Kidney (tissue), 13 donors: ENCODE measurements at regions not wholly inside any gene's neighbourhood (a gene's known extent, or its start where the extent isn't known, plus 50 kb on each side); places are given as distances from the start of the nearest gene placed in this dataset.

Experiments
- DNase-seq, 5 donors: peaks; one replicate each; pipeline ENCODE4 v3.0.0-alpha.2; 2013 to 2020
- FAIRE-seq: peaks from 2 replicates; lab custom pipeline; 2012; peaks lifted over from hg19 to GRCh38; lab: Jason Lieb, UNC
- H3K27ac ChIP-seq, 2 donors: one replicate each; pipeline ENCODE4 v1.7.0; 2013; ENCODE audit warnings: low read depth in 2 of 2, low read length in 2 of 2, inconsistent platforms in 1 of 2
- H3K27me3 ChIP-seq: one replicate; pipeline ENCODE4 v1.7.1; 2013; ENCODE audit warnings: low read length, inconsistent platforms; ENCODE audit not compliant: control insufficient read depth, insufficient read depth
- H3K36me3 ChIP-seq, 3 donors: one replicate each; pipeline versions ENCODE4 v1.7.0 to v1.7.1; 2013; ENCODE audit warnings: low read length in 3 of 3, control low read depth in 1 of 3, inconsistent platforms in 1 of 3; ENCODE audit not compliant: insufficient read depth in 3 of 3, control insufficient read depth in 2 of 3
- H3K4me1 ChIP-seq, 3 donors: one replicate each; pipeline versions ENCODE4 v1.7.0 to v1.7.1; 2013; ENCODE audit warnings: low read length in 3 of 3, inconsistent platforms in 1 of 3, low read depth in 1 of 3; ENCODE audit not compliant: control insufficient read depth in 2 of 3, insufficient read depth in 2 of 3
- H3K4me3 ChIP-seq, 3 donors: one replicate each; pipeline versions ENCODE4 v1.7.0 to v1.8.1; 2013; ENCODE audit warnings: low read length in 3 of 3, control low read depth in 1 of 3, inconsistent platforms in 1 of 3
- H3K9ac ChIP-seq, 3 donors: one replicate each; pipeline versions ENCODE4 v1.7.0 to v1.7.1; 2013; ENCODE audit warnings: low read length in 3 of 3, control low read depth in 1 of 3, inconsistent platforms in 1 of 3
- H3K9me3 ChIP-seq, 3 donors: one replicate each; pipeline versions ENCODE4 v1.7.0 to v1.7.1; 2013; ENCODE audit warnings: low read length in 3 of 3, control low read depth in 1 of 3, inconsistent platforms in 1 of 3; ENCODE audit not compliant: control insufficient read depth in 2 of 3, insufficient read depth in 1 of 3
- intact Hi-C: fragments of 100-400 bp; cut with DNase I; formaldehyde crosslinking; loops from one replicate; pipeline ENCODE4 v1.11.1; 2022
- TF ChIP-seq, protein P1 (sequence below): IDR thresholded peaks from 3 replicates; pipeline ENCODE4 v1.5.1; 2012; ENCODE audit warnings: mild to moderate bottlenecking, moderate library complexity, borderline replicate concordance; ENCODE audit not compliant: insufficient read depth; ENCODE audit errors: extremely low read depth
- donor health status: control.
- donor health status: control.
- donor health status: control.
- donor health status: control.
- donor health status: control.
- donor health status: DM: yes; HTN: yes; CAD: no.
- donor health status: Normal renal cell carcinoma (clear cell type).

- FAIRE-seq (no peak), DNase-seq (no peak)
- Histone ChIP-seq H3K4me3 (no peak overlapping the region), H3K27ac (no peak overlapping the region), H3K4me1 (peaks cover 0 to 4% (median 0%) of the 10 kb centered on the region in 3 donors), H3K36me3 (no peaks in the 10 kb centered on the region), H3K9ac (no peak overlapping the region), H3K9me3 (no peaks in the 10 kb centered on the region), H3K27me3 (no peaks in the 10 kb centered on the region)
- intact Hi-C loops: no loop called here
- TF ChIP-seq, protein P1, sequence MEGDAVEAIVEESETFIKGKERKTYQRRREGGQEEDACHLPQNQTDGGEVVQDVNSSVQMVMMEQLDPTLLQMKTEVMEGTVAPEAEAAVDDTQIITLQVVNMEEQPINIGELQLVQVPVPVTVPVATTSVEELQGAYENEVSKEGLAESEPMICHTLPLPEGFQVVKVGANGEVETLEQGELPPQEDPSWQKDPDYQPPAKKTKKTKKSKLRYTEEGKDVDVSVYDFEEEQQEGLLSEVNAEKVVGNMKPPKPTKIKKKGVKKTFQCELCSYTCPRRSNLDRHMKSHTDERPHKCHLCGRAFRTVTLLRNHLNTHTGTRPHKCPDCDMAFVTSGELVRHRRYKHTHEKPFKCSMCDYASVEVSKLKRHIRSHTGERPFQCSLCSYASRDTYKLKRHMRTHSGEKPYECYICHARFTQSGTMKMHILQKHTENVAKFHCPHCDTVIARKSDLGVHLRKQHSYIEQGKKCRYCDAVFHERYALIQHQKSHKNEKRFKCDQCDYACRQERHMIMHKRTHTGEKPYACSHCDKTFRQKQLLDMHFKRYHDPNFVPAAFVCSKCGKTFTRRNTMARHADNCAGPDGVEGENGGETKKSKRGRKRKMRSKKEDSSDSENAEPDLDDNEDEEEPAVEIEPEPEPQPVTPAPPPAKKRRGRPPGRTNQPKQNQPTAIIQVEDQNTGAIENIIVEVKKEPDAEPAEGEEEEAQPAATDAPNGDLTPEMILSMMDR: no peak
These were observed 98.3 kb upstream of the CD55 start for GRCh38 chr1:207223162-207223561.

- intact Hi-C loops: no loop called here
- no peak overlapping the region for H3K9ac ChIP-seq
- no peaks in the 10 kb centered on the region for H3K4me1 ChIP-seq
- no peaks in the 10 kb centered on the region for H3K27me3 ChIP-seq
- TF ChIP-seq, protein P1: no peak
- FAIRE-seq (no peak), DNase-seq (no peak)
- no peak overlapping the region for H3K27ac ChIP-seq
- H3K4me3 ChIP-seq: no peak overlapping the region
- H3K9me3 ChIP-seq: no peaks in the 10 kb centered on the region
- H3K36me3 ChIP-seq: no peaks in the 10 kb centered on the region
These were observed 96.8 kb upstream of the CD55 start for GRCh38 chr1:207224666-207225065.

DNA sequence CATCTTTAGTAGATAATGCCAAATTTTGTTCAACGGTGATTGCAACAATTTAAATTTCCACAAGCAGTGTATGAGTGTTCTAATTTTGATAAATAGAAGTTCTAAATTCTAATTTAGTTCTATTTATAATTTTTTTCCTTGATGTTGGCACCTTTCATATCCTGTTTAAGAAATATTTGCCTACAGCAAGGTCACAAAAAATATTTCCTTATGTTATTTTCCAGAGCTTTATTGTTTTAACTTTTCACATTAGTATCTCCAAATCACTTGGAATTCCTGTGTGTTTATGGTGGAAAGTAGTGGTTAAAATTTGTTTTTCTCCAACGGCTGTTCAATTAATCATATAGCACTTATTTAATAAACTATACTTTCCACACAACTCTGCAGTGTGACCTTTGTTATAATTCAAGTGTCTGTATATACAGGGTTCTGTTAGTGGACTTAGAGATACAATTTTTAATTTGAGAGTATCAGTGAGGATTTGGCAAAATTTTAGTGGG is 94.3 kb upstream of the CD55 start:
- DNase-seq: no peak
- Histone ChIP-seq H3K4me1 (no peaks in the 10 kb centered on the region), H3K9me3 (no peaks in the 10 kb centered on the region), H3K36me3 (no peaks in the 10 kb centered on the region), H3K4me3 (no peak overlapping the region), H3K9ac (no peak overlapping the region), H3K27me3 (no peaks in the 10 kb centered on the region), H3K27ac (no peak overlapping the region)
- FAIRE-seq: no peak
- intact Hi-C loops: no loop called here
- TF ChIP-seq, protein P1: no peak

- no peak for FAIRE-seq
These were observed 92.5 kb upstream of the CD55 start for GRCh38 chr1:207228987-207229386.

More at GRCh38 chr1:207228987-207229386, 92.5 kb upstream of the CD55 start:
- H3K36me3 ChIP-seq: no peaks in the 10 kb centered on the region
- H3K4me3 ChIP-seq: no peak overlapping the region
- H3K9ac ChIP-seq: no peak overlapping the region
- TF ChIP-seq, protein P1: no peak
- intact Hi-C loops: no loop called here
- no peak overlapping the region for H3K27ac ChIP-seq
- no peaks in the 10 kb centered on the region for H3K4me1 ChIP-seq
- no peaks in the 10 kb centered on the region for H3K27me3 ChIP-seq
- no peaks in the 10 kb centered on the region for H3K9me3 ChIP-seq
- no peak for DNase-seq
